HG02943 (cell line): ENCODE measurements at regions not wholly inside any gene's neighbourhood (a gene's known extent, or its start where the extent isn't known, plus 50 kb on each side); places are given as distances from the start of the nearest gene placed in this dataset.

ENCODE experiments used
- ATAC-seq: cut with Tn5 transposase; IDR thresholded peaks from one replicate; pipeline ENCODE4 v1.9.1; 2021; ENCODE audit warnings: mild to moderate bottlenecking, low read depth, moderate library complexity; ENCODE audit not compliant: unreplicated experiment

DNA sequence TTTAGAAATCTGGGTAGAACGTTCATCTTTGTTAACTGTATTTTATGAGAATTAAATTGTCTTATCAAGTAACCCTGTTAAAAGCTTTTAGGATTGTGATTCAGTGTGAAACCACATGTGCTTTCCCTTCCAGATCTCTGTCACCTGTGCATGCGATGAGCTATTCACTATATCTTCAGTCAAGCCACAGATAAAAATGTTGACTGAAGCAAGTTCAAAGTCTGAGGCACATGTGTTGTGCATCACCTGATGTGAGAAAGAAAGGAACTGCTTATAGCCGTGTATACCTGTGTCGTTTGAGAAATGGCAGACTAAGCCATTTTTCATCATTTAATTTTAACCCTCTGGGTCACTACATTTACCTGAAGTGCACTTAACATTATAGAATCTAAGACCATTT lies 1088.9 kb upstream of the TENM4 start:
- no peak for ATAC-seq

DNA sequence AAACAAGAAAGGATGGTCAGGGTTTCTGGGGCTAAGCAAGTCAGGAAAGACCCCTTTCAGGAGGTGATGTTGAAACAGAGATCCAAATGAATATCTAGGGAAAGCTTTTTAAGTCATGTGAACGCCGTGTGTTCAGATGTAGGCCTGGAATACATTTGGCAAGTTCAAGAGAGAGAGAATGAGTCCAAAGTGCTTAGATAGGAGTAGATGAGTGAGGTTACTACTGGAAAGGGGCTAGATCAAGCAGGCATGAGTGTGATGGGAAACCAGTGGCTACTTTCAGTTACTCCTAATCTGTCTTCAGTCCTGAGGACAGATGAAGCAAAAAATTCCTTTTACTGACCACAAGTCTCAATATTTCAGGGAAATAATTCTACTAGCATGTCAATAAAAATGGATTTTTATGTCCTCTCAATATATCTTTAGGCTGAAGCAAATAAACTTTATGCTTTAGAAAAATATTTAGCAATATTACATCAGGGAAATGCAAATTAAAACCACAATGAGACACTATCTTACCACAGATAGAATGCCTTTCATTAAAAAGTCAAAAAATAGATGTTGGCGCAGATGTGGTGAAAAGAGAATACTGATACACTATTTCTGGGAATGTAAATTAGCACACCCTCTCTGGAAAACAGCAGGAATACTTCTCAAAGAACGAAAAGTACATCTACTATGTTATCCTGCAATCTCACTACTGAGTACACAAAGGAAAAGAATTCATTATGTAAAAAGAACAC lies 1085.0 kb upstream of the TENM4 start:
- no peak for ATAC-seq

DNA sequence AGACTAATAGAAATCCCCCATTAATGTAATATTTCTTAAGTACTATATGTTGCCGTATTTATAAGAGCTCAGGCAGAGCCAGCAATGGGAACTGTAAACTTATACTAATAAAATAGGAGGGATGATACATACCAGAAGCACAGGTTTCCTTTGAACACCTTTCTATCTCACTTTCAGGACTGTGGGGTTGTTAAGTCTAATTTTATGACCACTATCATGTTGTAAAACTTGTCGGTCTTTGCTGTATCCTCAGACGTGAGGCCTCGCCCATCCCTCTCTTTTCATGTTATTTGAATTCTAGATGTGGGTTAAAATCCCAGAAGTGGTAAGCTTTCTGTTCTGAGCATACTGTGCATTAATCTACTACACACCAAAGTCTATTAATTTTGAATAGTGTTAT lies 1083.5 kb upstream of the TENM4 start:
- no peak for ATAC-seq

DNA sequence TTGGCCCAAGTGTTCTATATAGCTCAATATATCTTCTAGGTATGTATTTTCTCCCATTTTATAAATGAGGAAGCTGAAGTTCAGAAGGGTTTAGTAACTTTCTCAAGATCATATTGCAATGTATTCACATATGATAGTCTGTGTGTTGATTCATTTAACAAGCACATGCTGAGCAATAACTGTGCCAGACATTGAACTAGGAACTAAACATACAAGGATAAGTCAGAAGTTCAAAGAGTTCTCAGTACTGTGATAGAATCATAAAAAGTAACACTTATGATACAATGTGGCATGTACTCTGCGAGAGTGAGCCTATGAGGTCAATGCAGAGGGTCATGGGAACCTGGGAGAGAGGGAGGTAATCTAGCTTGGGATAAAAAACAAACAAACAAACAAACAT lies 1082.2 kb upstream of the TENM4 start:
- ATAC-seq: no peak

DNA sequence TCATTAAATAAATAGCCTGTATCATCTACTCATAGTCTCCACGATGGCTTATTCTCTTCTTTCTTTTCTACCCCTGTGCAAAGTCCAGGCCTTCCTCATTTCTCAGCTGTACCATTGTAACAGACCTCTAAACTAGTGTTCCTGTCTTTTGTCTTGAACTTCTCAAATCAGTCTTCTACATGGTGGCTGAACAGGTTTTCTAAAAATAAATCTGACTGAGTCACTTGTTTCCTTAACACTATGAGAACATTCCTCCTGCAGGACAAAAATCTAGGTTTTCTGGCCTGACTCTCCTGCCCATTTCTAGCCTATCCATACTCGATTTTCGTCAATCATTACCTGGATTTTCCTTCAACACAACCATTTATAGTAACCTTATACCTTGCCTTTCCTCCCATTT lies 1080.8 kb upstream of the TENM4 start:
- ATAC-seq: no peak

DNA sequence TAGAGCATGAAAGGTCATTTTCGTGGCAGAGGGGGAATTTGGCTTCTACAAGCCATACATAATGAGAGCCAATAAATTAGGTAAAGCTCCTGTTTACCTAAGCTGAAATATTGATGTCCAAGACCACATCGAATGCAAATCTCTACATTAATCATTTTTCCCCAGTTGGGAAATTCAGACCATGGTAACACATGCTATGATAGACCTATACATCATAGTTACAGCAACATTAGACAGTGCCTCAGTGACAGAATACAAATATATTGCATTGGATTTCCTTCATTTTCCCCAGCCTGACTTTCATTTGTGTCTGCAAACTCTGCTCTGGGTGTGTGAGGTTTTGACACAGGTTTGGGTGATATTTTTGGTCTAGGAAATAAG lies 1079.7 kb upstream of the TENM4 start:
- ATAC-seq: no peak

DNA sequence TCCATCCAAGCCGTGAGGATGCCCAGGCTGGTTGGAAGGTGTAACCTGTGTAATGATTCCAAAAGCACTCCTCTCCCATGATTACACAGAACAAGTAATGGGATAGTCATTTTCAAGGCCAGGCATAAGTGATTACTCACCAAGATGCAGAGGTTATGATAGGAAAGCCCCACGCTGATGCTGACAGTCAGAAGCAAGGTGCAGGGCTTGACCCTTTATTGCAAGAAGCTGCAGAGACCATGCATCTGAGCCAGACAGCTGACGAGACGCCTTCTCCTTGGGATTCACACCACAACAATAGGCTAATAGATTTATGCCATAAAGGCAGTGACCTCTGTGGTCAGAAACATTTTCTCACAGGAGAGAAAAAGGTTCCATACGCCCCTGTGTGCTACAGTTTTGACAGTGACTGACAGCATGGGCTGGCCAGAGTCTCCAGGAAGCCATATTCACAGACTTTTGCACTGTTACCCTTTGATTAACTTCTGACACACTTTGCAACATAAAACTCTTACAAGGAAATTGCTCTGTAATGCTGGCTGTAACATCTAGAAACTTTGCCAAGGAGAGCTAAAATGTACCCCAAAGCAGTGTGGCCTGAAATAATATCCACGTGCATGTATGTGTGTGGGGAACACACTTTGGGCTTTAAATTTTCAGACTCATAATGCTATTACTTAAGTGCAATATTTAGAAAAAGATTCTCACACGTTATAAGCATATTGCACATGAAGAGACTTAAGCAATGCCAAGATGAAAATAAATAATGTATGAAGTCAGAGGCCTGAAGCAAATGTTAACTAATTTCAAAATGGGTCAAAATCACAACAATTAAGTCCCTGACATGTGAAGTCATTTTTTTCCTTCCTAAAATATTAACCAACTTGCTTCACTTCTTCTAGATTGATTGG lies 1079.0 kb upstream of the TENM4 start:
- no peak for ATAC-seq

DNA sequence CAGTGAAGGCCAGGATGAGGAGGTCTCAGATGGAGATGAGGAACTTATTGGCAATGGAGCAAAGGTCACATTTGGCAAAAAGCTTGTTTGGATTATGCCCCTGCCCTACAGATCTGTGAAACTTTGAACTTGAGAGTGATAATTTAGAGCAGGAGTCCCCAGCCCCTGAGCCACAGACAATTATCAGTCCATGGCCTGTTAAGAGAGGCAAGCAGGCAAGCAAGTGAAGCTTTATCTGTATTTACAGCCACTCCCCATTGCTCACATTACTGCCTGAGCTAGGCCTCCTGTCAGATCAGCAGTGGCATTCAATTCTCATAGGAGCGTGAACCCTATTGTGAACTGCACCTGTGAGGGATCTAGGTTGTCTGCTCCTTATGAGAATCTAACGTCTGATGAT lies 1076.9 kb upstream of the TENM4 start:
- no peak for ATAC-seq

DNA sequence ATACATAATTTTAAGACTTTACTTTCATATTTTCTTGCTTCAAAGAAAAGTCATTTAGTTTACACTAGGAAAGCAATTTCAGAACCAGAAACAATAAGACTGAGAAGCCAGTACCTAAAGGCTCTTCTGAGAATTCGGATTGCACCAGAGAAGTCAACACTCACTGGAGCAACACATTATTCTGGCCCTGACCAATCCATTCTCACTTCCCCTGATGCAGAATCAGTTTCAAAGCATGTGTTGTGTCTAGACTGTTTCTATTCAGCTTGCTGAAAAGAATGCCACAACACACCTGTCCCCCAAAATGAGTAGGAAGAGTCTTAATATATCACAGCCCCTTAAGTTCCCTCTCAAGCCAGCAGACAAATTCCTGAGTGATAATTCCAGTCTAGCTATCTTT lies 1074.3 kb upstream of the TENM4 start:
- no peak for ATAC-seq

DNA sequence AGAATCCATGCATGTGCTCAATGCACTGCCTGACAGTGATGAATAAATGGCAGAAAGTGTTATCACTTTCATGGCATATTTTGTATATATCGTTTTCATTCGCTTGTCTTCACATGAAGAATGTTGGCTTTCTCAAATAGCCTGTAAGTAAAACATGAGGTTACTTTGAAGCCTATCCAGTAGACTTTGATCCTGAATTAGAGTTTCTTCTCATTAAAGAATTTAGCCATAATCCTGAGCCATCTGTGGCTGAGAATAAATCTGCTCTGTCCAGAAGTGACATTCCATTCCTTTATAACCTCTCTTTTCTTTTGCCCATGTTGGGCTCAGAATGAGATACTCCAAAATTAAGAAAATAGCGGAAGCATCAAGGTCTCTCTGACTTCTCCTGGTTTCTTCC lies 1071.7 kb upstream of the TENM4 start:
- ATAC-seq: no peak

DNA sequence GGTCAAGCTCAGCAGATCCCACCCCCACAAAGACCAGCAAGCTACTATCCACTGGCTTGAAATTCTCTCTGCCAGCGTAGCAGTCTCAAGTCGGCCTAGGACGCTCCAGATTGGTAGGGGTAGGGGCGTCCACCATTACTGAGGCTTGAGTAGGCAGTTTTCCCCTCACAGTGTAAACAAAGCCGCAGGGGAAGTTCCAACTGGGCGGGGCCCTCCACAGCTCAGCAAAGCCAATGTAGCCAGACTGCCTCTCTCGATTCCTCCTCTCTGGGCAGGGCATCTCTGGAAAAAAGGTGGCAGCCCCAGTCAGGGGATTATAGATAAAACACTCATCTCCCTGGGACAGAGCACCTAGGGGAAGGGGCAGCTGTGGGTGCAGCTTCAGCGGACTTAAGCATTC lies 1064.9 kb upstream of the TENM4 start:
- no peak for ATAC-seq

DNA sequence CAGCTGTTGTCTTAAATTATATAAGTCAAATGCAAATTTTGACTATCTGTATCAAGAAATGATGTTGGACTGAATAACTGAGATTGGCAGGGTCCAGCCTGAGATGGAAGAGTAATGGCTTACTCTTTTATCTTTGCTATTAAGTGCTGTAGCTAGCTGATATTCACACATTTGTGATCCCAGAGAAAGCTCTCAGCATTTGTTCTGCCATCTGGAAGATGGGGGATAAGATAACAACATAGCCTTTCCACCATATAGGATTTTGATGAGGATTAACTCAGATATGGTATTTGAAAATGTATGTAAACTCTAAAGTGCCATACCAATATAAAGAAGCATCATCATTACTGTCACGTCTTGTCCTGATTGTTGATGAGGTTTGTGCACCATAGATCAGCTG lies 1063.2 kb upstream of the TENM4 start:
- no peak for ATAC-seq

DNA sequence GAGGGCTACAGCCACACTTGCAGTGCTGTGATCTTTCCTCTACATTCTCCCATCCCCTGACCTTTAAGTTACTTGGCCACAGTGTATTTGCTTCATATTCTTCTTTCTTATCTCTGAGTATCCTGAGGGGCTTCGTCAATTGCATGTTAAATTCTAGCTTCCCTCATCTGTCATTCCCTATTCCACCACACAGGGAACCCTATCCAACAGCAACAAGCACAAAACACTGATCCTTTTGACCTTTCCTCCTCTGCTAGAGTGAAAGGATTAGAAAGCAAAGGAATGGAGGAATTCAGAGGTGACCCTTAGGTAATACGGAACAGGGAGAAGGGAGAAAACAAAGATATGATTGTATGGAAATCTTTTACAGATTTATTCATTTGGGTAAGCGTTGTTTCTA lies 1061.7 kb upstream of the TENM4 start:
- ATAC-seq: no peak

DNA sequence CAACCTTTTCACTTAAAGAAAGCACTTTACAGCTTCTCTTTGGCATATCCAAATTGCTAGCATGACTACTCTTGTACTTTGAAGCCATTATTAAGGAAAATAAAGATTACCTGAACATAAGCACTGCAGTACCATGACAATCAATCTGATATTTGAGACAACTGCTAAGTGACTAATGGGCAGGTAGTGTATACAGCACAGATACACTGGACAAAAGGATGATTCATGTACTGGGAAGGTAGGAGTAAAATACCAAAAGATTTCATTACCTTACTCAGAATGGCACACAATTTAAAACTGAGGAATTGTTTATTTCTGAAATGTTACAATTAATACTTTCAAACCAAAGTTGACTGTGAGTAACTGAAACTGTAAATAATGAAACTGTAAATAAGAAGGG lies 1054.3 kb upstream of the TENM4 start:
- ATAC-seq: no peak

DNA sequence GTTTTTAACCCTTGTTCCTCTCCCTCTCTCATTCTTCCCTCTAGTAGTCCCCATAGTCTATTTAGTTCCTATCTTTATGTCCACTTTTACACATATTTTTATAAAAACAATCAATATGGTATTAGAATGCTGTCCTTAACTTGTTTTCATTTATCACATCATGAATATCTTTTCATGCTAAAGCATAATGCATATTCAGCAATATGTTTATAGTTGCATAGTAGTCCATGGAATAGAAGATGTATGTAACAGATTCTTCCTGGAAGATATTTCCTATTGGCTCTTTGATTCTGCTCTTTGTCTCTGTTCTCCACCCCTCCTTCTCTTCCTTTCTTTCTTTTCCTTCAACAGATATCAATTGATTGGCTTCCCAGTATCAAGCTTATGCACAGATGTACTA lies 1047.1 kb upstream of the TENM4 start:
- no peak for ATAC-seq

DNA sequence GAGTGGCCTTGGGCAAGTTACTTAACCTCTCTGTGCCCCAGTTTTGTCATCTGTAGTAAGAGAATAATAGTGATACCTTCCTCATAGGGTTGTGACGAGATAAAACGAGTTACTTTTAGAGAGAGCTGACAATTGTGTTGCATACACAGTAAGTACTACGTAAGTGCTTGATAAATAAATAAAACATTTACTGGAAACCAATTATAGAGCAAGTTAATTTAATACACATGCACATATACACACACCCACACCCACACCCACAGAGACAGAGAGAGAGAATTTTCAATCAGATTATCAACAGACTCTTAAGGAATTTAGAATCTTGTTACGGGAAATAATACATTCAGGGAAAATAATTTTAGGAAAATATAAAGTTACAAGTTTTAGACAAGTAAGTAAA lies 1045.8 kb upstream of the TENM4 start:
- no peak for ATAC-seq

DNA sequence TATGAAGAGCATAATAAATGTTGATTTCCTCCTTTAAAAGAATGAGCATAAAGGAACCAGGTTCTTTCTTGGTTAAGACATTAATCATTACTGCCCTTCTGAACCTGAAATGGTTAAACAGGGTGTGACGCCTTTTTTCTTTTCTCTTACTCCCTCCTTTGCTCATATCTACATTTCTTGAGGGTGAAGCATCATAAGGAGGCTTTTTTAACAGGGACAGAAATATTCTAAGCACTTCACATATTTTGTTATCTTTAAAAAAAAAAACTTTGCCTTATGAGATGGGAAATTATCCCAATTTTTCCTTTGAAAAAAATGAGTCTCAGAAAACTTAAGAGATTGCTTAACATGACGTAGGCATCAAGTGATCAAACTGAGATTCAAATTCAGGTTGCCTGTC lies 1036.3 kb upstream of the TENM4 start:
- no peak for ATAC-seq

DNA sequence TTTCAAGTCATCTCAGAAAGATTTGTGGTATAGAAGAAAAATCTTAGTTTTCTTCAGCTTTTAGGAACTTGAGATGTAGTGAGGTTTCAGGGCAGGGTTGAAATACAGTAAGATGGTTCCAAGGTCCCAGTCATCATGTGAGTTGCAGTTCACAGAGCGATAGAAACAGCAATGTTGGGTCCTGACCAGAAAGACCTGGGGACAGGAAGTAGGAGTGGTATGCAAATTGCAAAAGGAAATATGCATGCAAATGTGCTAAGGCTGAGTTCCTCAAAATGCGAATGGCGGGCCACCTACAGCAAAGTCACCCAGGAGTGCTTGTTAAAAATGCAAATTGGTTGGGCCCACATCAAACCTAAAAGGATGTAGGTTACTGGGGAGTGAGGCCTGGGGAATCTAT lies 1032.7 kb upstream of the TENM4 start:
- ATAC-seq: no peak

DNA sequence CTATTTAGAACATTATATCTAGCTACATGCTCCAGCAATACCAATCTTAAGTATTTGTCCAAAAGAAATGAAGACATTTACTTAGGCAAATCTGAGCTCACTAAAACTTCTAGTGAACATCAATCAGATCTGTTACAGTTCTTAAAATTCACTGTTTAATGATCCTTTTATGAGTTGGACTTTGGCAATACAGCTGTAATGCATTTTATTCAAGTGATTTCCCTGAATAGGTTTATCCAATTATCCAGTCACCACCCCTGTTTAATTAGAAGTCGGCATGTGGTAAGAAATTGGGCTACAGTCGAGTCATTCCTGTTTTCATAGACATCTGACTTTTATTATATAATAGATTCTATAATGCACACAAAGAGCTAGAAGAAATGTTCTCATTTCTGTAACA lies 1029.0 kb upstream of the TENM4 start:
- ATAC-seq: no peak

DNA sequence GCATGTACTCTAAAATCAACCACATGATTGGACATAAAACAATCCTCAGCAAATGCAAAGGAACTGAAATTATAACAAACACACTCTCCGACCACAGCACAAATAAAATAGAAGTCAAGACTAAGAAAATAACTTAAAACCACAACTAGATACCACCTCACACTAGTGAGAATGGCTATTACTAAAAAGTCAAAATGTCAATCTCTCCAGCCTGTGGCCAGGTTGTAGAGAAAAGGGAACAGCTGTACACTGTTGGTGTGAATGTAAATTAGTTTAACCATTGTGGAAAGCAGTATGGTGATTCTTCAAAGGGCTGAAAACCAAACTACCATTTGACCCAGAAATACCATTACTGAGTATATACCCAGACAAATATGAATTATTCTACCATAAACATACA lies 1025.7 kb upstream of the TENM4 start:
- ATAC-seq: no peak

DNA sequence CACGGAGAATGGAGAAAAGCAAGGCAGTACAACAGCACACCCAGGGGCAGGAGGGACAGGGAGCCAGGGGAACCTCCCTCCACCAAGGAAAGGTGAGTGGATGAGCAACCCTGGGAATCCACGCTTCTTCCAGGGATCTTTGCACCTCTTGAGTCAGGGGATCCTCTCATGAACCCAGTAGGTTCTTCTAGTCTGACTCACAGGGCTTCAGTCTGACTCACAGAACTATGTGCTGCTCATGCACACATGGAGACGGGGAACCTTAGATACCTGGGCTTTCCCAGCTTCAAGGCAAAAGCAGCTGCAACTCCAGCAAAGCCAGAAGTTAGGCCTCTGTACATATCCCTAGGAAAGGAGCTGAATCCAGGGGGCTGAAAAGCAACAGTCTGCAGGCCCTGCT lies 1021.4 kb upstream of the TENM4 start:
- no peak for ATAC-seq

DNA sequence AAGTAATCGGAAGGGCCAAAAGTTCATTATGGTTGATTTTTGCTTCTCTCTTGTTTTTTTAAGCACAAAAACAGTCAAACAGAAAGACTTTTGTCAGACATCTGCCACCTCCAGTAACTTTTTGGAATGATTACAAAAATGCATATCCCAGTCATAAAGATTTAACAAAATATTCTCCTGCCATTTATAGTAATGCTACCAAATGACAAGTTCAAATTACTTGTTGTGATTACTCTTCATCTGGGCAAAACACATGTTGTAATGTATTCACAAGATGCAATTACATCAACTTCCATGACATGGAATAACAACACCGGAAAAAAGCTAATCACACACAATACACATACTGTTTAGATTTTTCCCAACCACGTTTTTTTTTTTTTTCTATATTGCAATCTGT lies 1017.5 kb upstream of the TENM4 start:
- no peak for ATAC-seq
